OCI-LY7 (cell line): ENCODE measurements at regions not wholly inside any gene's neighbourhood (a gene's known extent, or its start where the extent isn't known, plus 50 kb on each side); places are given as distances from the start of the nearest gene placed in this dataset.

Source experiments
- BruUV-seq: library from RNA; stranded (reverse); fragments of 400-500 nt; replicated peaks from 2 replicates; lab custom pipeline; 2021; lab: Mats Ljungman, UMichigan
- CTCF ChIA-PET: fragments of 300-600 bp; sonication (Branson Sonifier 250); formaldehyde crosslinking; loops from one replicate; lab custom pipeline; 2022; ENCODE audit warnings: antibody characterized with exemption; ENCODE audit not compliant: unreplicated experiment; lab: Charles Lee
- POLR2A ChIA-PET: fragments of 300-600 bp; sonication (Branson Sonifier 250); formaldehyde crosslinking; loops from one replicate; lab custom pipeline; 2022; ENCODE audit warnings: antibody characterized with exemption; lab: Charles Lee
- DNase-seq: peaks from one replicate; pipeline ENCODE4 v3.0.0-alpha.2; 2015; ENCODE audit warnings: low spot score
- H2AFZ ChIP-seq: fragments of 200-600 bp; sonication (generic), shearing (Covaris generic); 2 replicates; pipeline ENCODE4 v1.6.1; 2014; ENCODE audit warnings: mild to moderate bottlenecking, antibody characterized with exemption, low read length, moderate library complexity
- H3K27ac ChIP-seq: fragments of 200-600 bp; sonication (generic); 2 replicates; pipeline ENCODE4 v1.5.1; 2014; ENCODE audit warnings: mixed run types, low read depth, mild to moderate bottlenecking, moderate library complexity, low read length, inconsistent platforms; ENCODE audit not compliant: poor library complexity, severe bottlenecking
- H3K36me3 ChIP-seq: fragments of 200-600 bp; sonication (generic); 2 replicates; pipeline ENCODE4 v1.6.1; 2014; ENCODE audit warnings: mild to moderate bottlenecking, antibody characterized with exemption, low read length, moderate library complexity, mixed read lengths; ENCODE audit not compliant: insufficient read depth
- H3K4me1 ChIP-seq: fragments of 200-600 bp; sonication (generic); 2 replicates; pipeline ENCODE4 v1.5.1; 2014; ENCODE audit warnings: mild to moderate bottlenecking, low read length; ENCODE audit not compliant: insufficient read depth, poor library complexity, severe bottlenecking
- H3K4me2 ChIP-seq: fragments of 200-600 bp; sonication (generic); 2 replicates; pipeline ENCODE4 v1.6.1; 2014; ENCODE audit warnings: mild to moderate bottlenecking, low read length
- H3K4me3 ChIP-seq: fragments of 200-600 bp; sonication (generic); 2 replicates; pipeline ENCODE4 v1.5.1; 2014; ENCODE audit warnings: mild to moderate bottlenecking, low read depth, low read length; ENCODE audit not compliant: poor library complexity, severe bottlenecking
- H3K79me2 ChIP-seq: fragments of 200-600 bp; sonication (generic); 2 replicates; pipeline ENCODE4 v1.6.1; 2016; ENCODE audit warnings: low read depth, mild to moderate bottlenecking, low read length, moderate library complexity, mixed read lengths; ENCODE audit not compliant: insufficient read depth
- H3K9me2 ChIP-seq: fragments of 200-600 bp; sonication (generic); 2 replicates; pipeline ENCODE4 v1.6.1; 2016; ENCODE audit warnings: mild to moderate bottlenecking, low read length, mixed read lengths; ENCODE audit not compliant: insufficient read depth
- H3K9me3 ChIP-seq: fragments of 200-600 bp; sonication (generic); 2 replicates; pipeline ENCODE4 v1.6.1; 2014; ENCODE audit warnings: mild to moderate bottlenecking, mixed run types, low read length, mixed read lengths
- H4K20me1 ChIP-seq: fragments of 200-600 bp; sonication (generic); 2 replicates; pipeline ENCODE4 v1.6.1; 2014; ENCODE audit warnings: mild to moderate bottlenecking, antibody characterized with exemption, low read length, moderate library complexity, mixed read lengths; ENCODE audit not compliant: insufficient read depth
- CTCF ChIP-seq: fragments of 200-600 bp; sonication (generic); conservative IDR thresholded peaks from 2 replicates; pipeline ENCODE4 v1.5.1; 2014; ENCODE audit warnings: mild to moderate bottlenecking, antibody characterized with exemption, low read length, moderate library complexity, mixed read lengths
- EZH2phosphoT487 ChIP-seq: fragments of 200-600 bp; sonication (generic); IDR thresholded peaks from 2 replicates; pipeline ENCODE4 v1.6.1; 2018; ENCODE audit warnings: low read depth, borderline replicate concordance, mild to moderate bottlenecking, mixed run types, antibody characterized with exemption, low read length, moderate library complexity, mixed read lengths
- intact Hi-C: fragments of 100-400 bp; cut with micrococcal nuclease; formaldehyde crosslinking; loops from one replicate; pipeline ENCODE4 v1.10.0; 2022; ENCODE audit not compliant: unreplicated experiment

GRCh38 chr20:56158489-56158888 is 90.0 kb upstream of the MC3R start:
- H3K4me3 ChIP-seq: no peak overlapping the region
- H3K9me2 ChIP-seq: no peaks in the 10 kb centered on the region
- no peaks in the 10 kb centered on the region for H3K36me3 ChIP-seq
- DNase-seq: no peak
- H3K79me2 ChIP-seq: no peaks in the 10 kb centered on the region
- H4K20me1 ChIP-seq: no peaks in the 10 kb centered on the region
- intact Hi-C loops: no loop called here
- H2AFZ ChIP-seq: no peak overlapping the region
- ChIA-PET CTCF (no interaction called here), POLR2A (no interaction called here)
- TF ChIP-seq EZH2phosphoT487 (no peak), CTCF (no peak)
- no TSS peak for BruUV-seq
- H3K27ac ChIP-seq: no peak overlapping the region
- H3K4me1 ChIP-seq: no peaks in the 10 kb centered on the region
- H3K4me2 ChIP-seq: no peak overlapping the region
- H3K9me3 ChIP-seq: 0 out of 2 replicates have a peak, but pooled peaks cover 3% of the 10 kb centered on the region

GRCh38 chr20:56160956-56161355 is 87.6 kb upstream of the MC3R start:
- intact Hi-C loops: no loop called here
- TF ChIP-seq CTCF: no peak
- TF ChIP-seq EZH2phosphoT487: no peak
- BruUV-seq: no TSS peak

GRCh38 chr20:56163806-56164205 is 84.7 kb upstream of the MC3R start:
- H4K20me1 ChIP-seq: no peaks in the 10 kb centered on the region
- H3K79me2 ChIP-seq: no peaks in the 10 kb centered on the region
- H3K9me3 ChIP-seq: 0 out of 2 replicates have a peak, but pooled peaks cover 4% of the 10 kb centered on the region
- ChIA-PET POLR2A (no interaction called here), CTCF (no interaction called here)
- peak; percentile 48 for DNase-seq
- intact Hi-C loops: no loop called here
- no peak overlapping the region for H3K4me3 ChIP-seq
- H3K9me2 ChIP-seq: no peaks in the 10 kb centered on the region
- no peak overlapping the region for H3K27ac ChIP-seq
- no peak overlapping the region for H2AFZ ChIP-seq
- TF ChIP-seq EZH2phosphoT487: no peak
- TF ChIP-seq CTCF: no peak
- no peaks in the 10 kb centered on the region for H3K4me1 ChIP-seq
- BruUV-seq: no TSS peak
- no peaks in the 10 kb centered on the region for H3K36me3 ChIP-seq
- no peak overlapping the region for H3K4me2 ChIP-seq

More at GRCh38 chr20:56160956-56161355, 87.6 kb upstream of the MC3R start:
- ChIA-PET CTCF (no interaction called here), POLR2A (interaction anchor here (0.6 kb wide), 1 partner anchor 803 kb away, joined by 3 read pairs; no protein-coding TSS in a partner anchor)
- H3K4me2 ChIP-seq: no peak overlapping the region
- H3K9me2 ChIP-seq: no peaks in the 10 kb centered on the region
- no peaks in the 10 kb centered on the region for H3K79me2 ChIP-seq
- H3K36me3 ChIP-seq: no peaks in the 10 kb centered on the region
- 0 out of 2 replicates have a peak, but pooled peaks cover 4% of the 10 kb centered on the region for H3K9me3 ChIP-seq
- H3K27ac ChIP-seq: no peak overlapping the region
- H3K4me3 ChIP-seq: no peak overlapping the region
- no peak for DNase-seq
- no peaks in the 10 kb centered on the region for H3K4me1 ChIP-seq
- no peak overlapping the region for H2AFZ ChIP-seq
- H4K20me1 ChIP-seq: no peaks in the 10 kb centered on the region
